CD1c-positive myeloid dendritic cell (primary cell): ENCODE measurements at regions not wholly inside any gene's neighbourhood (a gene's known extent, or its start where the extent isn't known, plus 50 kb on each side); places are given as distances from the start of the nearest gene placed in this dataset.

Experiments used
- DNase-seq: peaks from one replicate; pipeline ENCODE4 v3.0.0-alpha.2; 2016; ENCODE audit errors: extremely low spot score

DNA sequence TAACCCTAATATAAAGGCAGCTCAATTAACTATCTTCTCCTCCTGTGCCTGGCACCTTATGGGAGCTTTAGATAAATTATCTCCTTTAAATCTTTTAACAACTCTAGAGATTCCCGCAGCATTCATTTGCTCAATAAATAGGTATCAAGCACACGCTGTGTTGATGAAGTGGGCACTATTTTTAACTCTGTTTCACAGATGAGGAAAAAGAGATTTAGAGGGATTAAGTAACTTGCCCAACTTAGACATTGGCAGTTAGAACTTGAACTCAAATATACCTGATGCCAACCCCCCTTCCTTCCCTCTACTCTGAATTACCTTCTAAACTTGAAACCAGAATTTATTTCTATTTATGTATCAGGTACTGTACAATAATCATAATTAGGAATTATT is 112.4 kb downstream of the SH3TC2 start:
- no peak for DNase-seq

DNA sequence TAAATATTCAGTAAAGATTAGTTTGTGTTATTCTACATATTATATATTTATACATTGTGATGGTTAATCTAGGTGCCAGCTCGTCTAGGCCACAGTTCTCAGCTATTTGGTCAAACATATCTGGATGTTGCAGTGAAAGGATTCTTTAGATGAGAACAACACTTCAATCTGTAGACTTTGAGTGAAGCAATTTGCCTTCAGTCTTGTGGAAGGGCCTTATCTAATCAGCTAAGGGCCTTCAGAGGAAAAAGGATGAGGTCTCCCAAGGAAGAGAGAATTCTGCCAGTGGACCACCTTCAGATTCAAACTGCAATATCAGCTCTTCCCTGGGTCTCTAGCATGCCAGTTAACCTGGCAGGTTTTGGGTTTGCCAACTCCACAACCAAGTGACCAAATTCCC is 112.0 kb downstream of the SH3TC2 start:
- no peak for DNase-seq

DNA sequence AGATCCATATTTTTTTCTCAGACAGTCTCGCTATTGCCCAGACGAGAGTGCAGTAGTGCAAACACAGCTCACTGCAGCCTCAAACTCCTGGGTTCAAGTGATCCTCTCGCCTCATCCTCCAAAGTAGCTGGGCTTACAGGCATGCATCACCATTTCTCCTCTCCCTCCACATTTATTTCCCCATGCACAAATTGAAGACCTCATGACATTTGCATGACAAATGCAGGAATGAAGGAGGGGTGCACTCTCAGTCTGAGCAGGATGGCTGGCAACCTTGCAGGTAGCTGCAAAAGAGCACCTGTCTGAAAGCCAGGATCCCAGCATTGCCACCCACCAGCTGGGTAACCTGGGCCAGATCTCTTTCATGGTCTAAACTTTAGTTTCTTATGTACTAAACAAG is 111.2 kb downstream of the SH3TC2 start:
- DNase-seq = no peak

DNA sequence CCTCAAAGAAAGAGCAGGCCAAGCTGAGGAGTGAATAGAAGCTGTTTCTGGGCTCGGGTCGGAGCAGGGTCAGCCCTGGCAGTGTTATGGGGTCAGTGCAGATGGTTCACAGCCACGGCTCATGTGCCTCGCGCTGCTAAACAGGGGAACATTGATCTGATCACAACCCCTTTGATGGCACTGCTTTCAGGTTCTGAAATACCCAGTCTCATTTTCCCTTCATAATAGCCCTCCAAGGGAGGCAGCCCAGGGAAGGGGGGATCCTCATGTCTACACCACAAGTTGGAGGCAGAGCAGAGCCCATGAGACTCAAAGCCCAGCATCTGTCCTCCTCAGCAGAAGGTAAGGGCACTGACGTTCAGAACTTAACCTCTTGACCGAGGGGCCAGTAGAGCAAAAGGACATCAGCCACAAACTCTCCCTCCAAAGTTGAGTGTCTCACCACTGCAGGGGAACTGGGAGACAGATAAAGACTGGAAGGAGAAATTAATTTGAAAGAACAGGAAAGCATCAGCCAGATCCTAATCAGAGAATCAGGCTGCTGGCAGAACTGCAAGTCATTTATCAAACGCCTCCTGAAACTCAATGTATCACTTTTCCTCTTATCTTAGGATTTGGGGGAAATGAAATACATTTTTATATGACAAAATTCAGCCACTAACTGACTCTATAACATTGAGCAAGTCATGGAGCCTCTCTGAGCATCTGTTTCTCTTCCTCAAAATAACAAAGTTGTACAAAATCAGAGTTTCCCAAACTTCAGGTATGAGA is 110.6 kb downstream of the SH3TC2 start:
- no peak for DNase-seq

DNA sequence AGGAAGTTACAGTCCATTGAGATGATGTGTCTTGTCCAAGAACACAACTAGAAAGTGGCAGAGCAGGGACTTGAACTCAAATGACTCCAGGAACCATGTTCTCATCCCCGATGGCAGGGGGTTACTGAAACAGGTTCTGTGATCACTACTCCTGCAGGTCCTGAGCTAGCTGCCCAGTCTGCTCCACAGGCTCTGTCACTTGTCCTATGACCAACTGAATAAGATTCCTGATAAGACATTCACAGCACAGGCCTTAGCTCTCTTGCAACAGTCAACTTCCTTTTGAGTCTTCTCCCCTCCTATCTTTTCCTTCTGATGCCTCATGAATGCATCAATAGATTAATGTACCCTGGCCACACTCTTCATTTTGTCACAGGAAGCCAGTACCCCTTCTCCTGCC is 109.2 kb downstream of the SH3TC2 start:
- DNase-seq = no peak
